HEK293 (cell line): ENCODE measurements at regions not wholly inside any gene's neighbourhood (a gene's known extent, or its start where the extent isn't known, plus 50 kb on each side); places are given as distances from the start of the nearest gene placed in this dataset.

Experiments
- CTCF ChIA-PET: fragments of 350-600 bp; formaldehyde crosslinking; extraction: SDS; loops from one replicate; lab custom pipeline; 2021; ENCODE audit warnings: antibody characterized with exemption; lab: Yijun Ruan, JAX
- POLR2A ChIA-PET: fragments of 300-600 bp; formaldehyde crosslinking; extraction: SDS; loops from one replicate; lab custom pipeline; 2020; ENCODE audit warnings: antibody characterized with exemption, inconsistent platforms; lab: Yijun Ruan, JAX
- H3K27ac ChIP-seq: fragments of 200-500 bp; sonication (Bioruptor generic); 2 replicates; pipeline ENCODE4 v1.5.1; 2014; ENCODE audit warnings: low read depth, low read length, control low read depth, inconsistent platforms; ENCODE audit errors: extremely low read depth
- H3K36me3 ChIP-seq, 2 experiments: fragments of 200-500 bp in 1 of 2; sonication (Bioruptor generic) in 1 of 2; 1 replicate in 1 of 2; 2 replicates in 1 of 2; pipeline ENCODE4 v1.5.1; 2014 to 2017; ENCODE audit warnings: inconsistent platforms in 2 of 2, low read length in 2 of 2; ENCODE audit not compliant: control insufficient read depth in 2 of 2, insufficient read depth in 1 of 2
- H3K4me1 ChIP-seq: fragments of 200-500 bp; sonication (Bioruptor generic); 2 replicates; pipeline ENCODE4 v1.5.1; 2014; ENCODE audit warnings: mild to moderate bottlenecking, low read length, inconsistent platforms; ENCODE audit not compliant: control insufficient read depth, insufficient read depth
- H3K4me3 ChIP-seq: 2 replicates; pipeline ENCODE4 v1.5.1; 2011; ENCODE audit warnings: low read depth, mild to moderate bottlenecking, control low read depth, low read length, moderate library complexity
- H3K9me3 ChIP-seq: fragments of 200-500 bp; sonication (Bioruptor generic); 2 replicates; pipeline ENCODE4 v1.5.1; 2014; ENCODE audit warnings: low read depth, low read length, inconsistent platforms; ENCODE audit not compliant: control insufficient read depth, insufficient read depth
- EGR2 ChIP-seq: fragments of 450-650 bp; formaldehyde crosslinking; IDR thresholded peaks from 2 replicates; pipeline ENCODE4 v1.5.1; 2016; ENCODE audit warnings: low read depth, missing biosample characterization, missing genetic modification characterization
- FEZF1 ChIP-seq: fragments of 450-650 bp; formaldehyde crosslinking; IDR thresholded peaks from 2 replicates; pipeline ENCODE4 v1.5.1; 2016; ENCODE audit warnings: missing biosample characterization, missing genetic modification characterization
- GLI2 ChIP-seq: fragments of 450-650 bp; formaldehyde crosslinking; IDR thresholded peaks from 2 replicates; pipeline ENCODE4; 2017; ENCODE audit warnings: missing biosample characterization, missing genetic modification characterization, low read depth, borderline replicate concordance
- GLIS1 ChIP-seq: fragments of 450-650 bp; formaldehyde crosslinking; IDR thresholded peaks from 2 replicates; pipeline ENCODE4 v1.5.1; 2016; ENCODE audit warnings: missing biosample characterization, missing genetic modification characterization
- KLF10 ChIP-seq: fragments of 450-650 bp; IDR thresholded peaks from 2 replicates; pipeline ENCODE4 v1.5.1; 2018; ENCODE audit warnings: missing biosample characterization, mild to moderate bottlenecking, missing genetic modification characterization
- ZBTB17 ChIP-seq: fragments of 450-650 bp; formaldehyde crosslinking; IDR thresholded peaks from 2 replicates; pipeline ENCODE4 v1.5.1; 2016; ENCODE audit warnings: missing biosample characterization, missing genetic modification characterization
- ZBTB20 ChIP-seq: fragments of 450-650 bp; formaldehyde crosslinking; IDR thresholded peaks from 2 replicates; pipeline ENCODE4 v1.5.1; 2016; ENCODE audit warnings: missing biosample characterization, missing genetic modification characterization
- ZIC2 ChIP-seq: fragments of 450-650 bp; formaldehyde crosslinking; IDR thresholded peaks from 2 replicates; pipeline ENCODE4 v1.5.1; 2016; ENCODE audit warnings: missing biosample characterization, missing genetic modification characterization
- ZNF10 ChIP-seq: fragments of 450-650 bp; formaldehyde crosslinking; IDR thresholded peaks from 2 replicates; pipeline ENCODE4 v1.5.1; 2017; ENCODE audit warnings: missing biosample characterization, missing genetic modification characterization
- ZNF121 ChIP-seq: fragments of 450-650 bp; formaldehyde crosslinking; IDR thresholded peaks from 2 replicates; pipeline ENCODE4 v1.5.1; 2016; ENCODE audit warnings: missing biosample characterization, missing genetic modification characterization
- ZNF221 ChIP-seq: fragments of 450-650 bp; formaldehyde crosslinking; IDR thresholded peaks from 2 replicates; pipeline ENCODE4 v1.5.1; 2017; ENCODE audit warnings: missing biosample characterization, missing genetic modification characterization, borderline replicate concordance
- ZNF274 ChIP-seq, 2 experiments: fragments of 200-500 bp in 1 of 2; fragments of 450-650 bp in 1 of 2; sonication (Bioruptor generic) in 1 of 2; formaldehyde crosslinking in 1 of 2; IDR thresholded peaks; 2 replicates each; pipeline versions ENCODE4 v1.5.1 to v1.6.1; 2014 to 2016; ENCODE audit warnings: borderline replicate concordance in 1 of 2, inconsistent platforms in 1 of 2, low read length in 1 of 2, missing biosample characterization in 1 of 2, missing genetic modification characterization in 1 of 2
- ZNF324 ChIP-seq: fragments of 450-650 bp; formaldehyde crosslinking; IDR thresholded peaks from 2 replicates; pipeline ENCODE4 v1.5.1; 2016; ENCODE audit warnings: missing biosample characterization, missing genetic modification characterization
- ZNF473 ChIP-seq: fragments of 450-650 bp; formaldehyde crosslinking; IDR thresholded peaks from 2 replicates; pipeline ENCODE4 v1.5.1; 2017; ENCODE audit warnings: missing biosample characterization, missing genetic modification characterization
- ZNF610 ChIP-seq: fragments of 450-650 bp; formaldehyde crosslinking; IDR thresholded peaks from 2 replicates; pipeline ENCODE4 v1.5.1; 2016; ENCODE audit warnings: missing biosample characterization, missing genetic modification characterization, borderline replicate concordance
- ZNF785 ChIP-seq: fragments of 450-650 bp; formaldehyde crosslinking; IDR thresholded peaks from 2 replicates; pipeline ENCODE4 v1.5.1; 2016; ENCODE audit warnings: missing biosample characterization, missing genetic modification characterization
- ZNF843 ChIP-seq: fragments of 450-650 bp; formaldehyde crosslinking; IDR thresholded peaks from 2 replicates; pipeline ENCODE4 v1.5.1; 2016; ENCODE audit warnings: missing biosample characterization, missing genetic modification characterization
- ZSCAN30 ChIP-seq: fragments of 450-650 bp; IDR thresholded peaks from 2 replicates; pipeline ENCODE4 v1.5.1; 2018; ENCODE audit warnings: missing biosample characterization, mild to moderate bottlenecking, missing genetic modification characterization, moderate library complexity
- TF ChIP-seq, protein P1 (sequence below): fragments of 450-650 bp; formaldehyde crosslinking; IDR thresholded peaks from 2 replicates; pipeline ENCODE4 v1.5.1; 2016; ENCODE audit warnings: missing biosample characterization, missing genetic modification characterization
- TF ChIP-seq, protein P2 (sequence below): fragments of 450-650 bp; formaldehyde crosslinking; IDR thresholded peaks from 2 replicates; pipeline ENCODE4 v1.5.1; 2016; ENCODE audit warnings: missing biosample characterization, missing genetic modification characterization, low read depth
- TF ChIP-seq, protein P3 (sequence below): fragments of 450-650 bp; formaldehyde crosslinking; IDR thresholded peaks from 2 replicates; pipeline ENCODE4 v1.5.1; 2016; ENCODE audit warnings: missing biosample characterization, missing genetic modification characterization
- TF ChIP-seq, protein P4 (sequence below): fragments of 450-650 bp; formaldehyde crosslinking; IDR thresholded peaks from 2 replicates; pipeline ENCODE4 v1.5.1; 2016; ENCODE audit warnings: missing biosample characterization, missing genetic modification characterization
- TF ChIP-seq, protein P5 (sequence below): fragments of 450-650 bp; IDR thresholded peaks from 2 replicates; pipeline ENCODE4 v1.5.1; 2018; ENCODE audit warnings: missing biosample characterization, missing genetic modification characterization
- TF ChIP-seq, protein P6 (sequence below): fragments of 450-650 bp; formaldehyde crosslinking; IDR thresholded peaks from 2 replicates; pipeline ENCODE4 v1.5.1; 2016; ENCODE audit warnings: missing biosample characterization, missing genetic modification characterization

DNA sequence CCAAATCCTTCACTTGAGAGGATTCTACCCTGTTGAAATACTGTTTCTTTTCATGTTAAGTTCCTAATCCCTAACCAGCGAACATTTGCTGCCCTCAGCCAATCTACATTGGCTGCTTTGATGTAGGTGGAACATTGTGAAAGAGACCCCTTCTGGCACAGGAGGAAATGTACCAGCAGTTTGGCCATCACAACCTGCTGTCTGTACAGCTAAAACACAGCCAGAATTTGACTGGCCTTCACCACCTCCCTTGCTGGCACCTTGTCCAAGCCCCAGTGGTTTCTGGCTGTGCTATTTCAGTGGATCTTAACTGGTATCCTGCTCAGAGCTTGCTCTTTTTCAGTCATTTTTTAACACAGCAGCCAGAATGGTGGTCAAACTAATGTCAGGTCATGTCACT, 202.1 kb upstream of the EPHA7 start:
- Histone ChIP-seq H3K4me1 (no peaks in the 10 kb centered on the region), H3K4me3 (no peak overlapping the region), H3K36me3 (no peaks in the 10 kb centered on the region), H3K27ac (no peak overlapping the region), H3K9me3 (no peaks in the 10 kb centered on the region)
- CTCF ChIA-PET: interaction anchor here (0.6 kb wide), 1 partner anchor 97 kb away, joined by 3 read pairs; no protein-coding TSS in a partner anchor
- TF ChIP-seq ZNF843 (no peak), ZNF121 (tag by site-specific recombination) (no peak), ZNF10 (tag by site-specific recombination) (no peak), GLIS1 (tag by site-specific recombination) (no peak), ZIC2 (no peak), EGR2 (no peak), ZNF221 (tag by site-specific recombination) (no peak), ZNF324 (tag by site-specific recombination) (no peak)
- TF ChIP-seq, protein P1, sequence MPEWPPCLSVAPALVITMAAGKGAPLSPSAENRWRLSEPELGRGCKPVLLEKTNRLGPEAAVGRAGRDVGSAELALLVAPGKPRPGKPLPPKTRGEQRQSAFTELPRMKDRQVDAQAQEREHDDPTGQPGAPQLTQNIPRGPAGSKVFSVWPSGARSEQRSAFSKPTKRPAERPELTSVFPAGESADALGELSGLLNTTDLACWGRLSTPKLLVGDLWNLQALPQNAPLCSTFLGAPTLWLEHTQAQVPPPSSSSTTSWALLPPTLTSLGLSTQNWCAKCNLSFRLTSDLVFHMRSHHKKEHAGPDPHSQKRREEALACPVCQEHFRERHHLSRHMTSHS (tag by site-specific recombination): no peak
- TF ChIP-seq, protein P2, sequence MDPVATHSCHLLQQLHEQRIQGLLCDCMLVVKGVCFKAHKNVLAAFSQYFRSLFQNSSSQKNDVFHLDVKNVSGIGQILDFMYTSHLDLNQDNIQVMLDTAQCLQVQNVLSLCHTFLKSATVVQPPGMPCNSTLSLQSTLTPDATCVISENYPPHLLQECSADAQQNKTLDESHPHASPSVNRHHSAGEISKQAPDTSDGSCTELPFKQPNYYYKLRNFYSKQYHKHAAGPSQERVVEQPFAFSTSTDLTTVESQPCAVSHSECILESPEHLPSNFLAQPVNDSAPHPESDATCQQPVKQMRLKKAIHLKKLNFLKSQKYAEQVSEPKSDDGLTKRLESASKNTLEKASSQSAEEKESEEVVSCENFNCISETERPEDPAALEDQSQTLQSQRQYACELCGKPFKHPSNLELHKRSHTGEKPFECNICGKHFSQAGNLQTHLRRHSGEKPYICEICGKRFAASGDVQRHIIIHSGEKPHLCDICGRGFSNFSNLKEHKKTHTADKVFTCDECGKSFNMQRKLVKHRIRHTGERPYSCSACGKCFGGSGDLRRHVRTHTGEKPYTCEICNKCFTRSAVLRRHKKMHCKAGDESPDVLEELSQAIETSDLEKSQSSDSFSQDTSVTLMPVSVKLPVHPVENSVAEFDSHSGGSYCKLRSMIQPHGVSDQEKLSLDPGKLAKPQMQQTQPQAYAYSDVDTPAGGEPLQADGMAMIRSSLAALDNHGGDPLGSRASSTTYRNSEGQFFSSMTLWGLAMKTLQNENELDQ (tag by site-specific recombination): no peak
- TF ChIP-seq, protein P3, sequence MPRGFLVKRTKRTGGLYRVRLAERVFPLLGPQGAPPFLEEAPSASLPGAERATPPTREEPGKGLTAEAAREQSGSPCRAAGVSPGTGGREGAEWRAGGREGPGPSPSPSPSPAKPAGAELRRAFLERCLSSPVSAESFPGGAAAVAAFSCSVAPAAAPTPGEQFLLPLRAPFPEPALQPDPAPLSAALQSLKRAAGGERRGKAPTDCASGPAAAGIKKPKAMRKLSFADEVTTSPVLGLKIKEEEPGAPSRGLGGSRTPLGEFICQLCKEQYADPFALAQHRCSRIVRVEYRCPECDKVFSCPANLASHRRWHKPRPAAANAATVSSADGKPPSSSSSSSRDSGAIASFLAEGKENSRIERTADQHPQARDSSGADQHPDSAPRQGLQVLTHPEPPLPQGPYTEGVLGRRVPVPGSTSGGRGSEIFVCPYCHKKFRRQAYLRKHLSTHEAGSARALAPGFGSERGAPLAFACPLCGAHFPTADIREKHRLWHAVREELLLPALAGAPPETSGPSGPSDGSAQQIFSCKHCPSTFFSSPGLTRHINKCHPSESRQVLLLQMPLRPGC (tag by site-specific recombination): no peak
- TF ChIP-seq, protein P4, sequence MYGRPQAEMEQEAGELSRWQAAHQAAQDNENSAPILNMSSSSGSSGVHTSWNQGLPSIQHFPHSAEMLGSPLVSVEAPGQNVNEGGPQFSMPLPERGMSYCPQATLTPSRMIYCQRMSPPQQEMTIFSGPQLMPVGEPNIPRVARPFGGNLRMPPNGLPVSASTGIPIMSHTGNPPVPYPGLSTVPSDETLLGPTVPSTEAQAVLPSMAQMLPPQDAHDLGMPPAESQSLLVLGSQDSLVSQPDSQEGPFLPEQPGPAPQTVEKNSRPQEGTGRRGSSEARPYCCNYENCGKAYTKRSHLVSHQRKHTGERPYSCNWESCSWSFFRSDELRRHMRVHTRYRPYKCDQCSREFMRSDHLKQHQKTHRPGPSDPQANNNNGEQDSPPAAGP: no peak
- TF ChIP-seq, protein P5, sequence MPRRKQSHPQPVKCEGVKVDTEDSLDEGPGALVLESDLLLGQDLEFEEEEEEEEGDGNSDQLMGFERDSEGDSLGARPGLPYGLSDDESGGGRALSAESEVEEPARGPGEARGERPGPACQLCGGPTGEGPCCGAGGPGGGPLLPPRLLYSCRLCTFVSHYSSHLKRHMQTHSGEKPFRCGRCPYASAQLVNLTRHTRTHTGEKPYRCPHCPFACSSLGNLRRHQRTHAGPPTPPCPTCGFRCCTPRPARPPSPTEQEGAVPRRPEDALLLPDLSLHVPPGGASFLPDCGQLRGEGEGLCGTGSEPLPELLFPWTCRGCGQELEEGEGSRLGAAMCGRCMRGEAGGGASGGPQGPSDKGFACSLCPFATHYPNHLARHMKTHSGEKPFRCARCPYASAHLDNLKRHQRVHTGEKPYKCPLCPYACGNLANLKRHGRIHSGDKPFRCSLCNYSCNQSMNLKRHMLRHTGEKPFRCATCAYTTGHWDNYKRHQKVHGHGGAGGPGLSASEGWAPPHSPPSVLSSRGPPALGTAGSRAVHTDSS: no peak
- POLR2A ChIA-PET: no interaction called here

DNA sequence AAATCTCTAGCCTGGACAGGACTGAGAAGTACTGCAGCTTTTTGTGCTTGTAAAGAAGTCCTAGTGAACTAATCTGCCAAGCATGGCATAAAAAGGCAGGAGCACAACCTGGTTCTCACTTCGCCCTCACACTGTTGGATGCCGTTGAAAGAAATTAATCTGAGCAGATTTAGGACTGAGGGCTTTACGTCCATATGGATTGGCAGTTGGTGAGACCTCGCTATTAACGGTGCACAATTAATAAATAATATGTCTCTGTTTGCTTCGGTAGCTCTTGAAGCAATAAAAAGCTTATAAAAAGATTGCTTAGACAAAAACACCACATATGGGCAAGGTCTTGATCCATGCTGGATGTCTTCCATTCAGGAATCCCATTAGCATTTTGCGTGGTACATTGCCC, 185.6 kb upstream of the EPHA7 start:
- ChIA-PET POLR2A (no interaction called here), CTCF (no interaction called here)
- no peak overlapping the region for H3K27ac ChIP-seq
- no peaks in the 10 kb centered on the region for H3K4me1 ChIP-seq
- H3K4me3 ChIP-seq: no peak overlapping the region
- H3K9me3 ChIP-seq: no peaks in the 10 kb centered on the region
- H3K36me3 ChIP-seq: no peaks in the 10 kb centered on the region
- no peak for TF ChIP-seq GLI2
- TF ChIP-seq KLF10: no peak
- TF ChIP-seq ZIC2: no peak
- TF ChIP-seq, protein P6, sequence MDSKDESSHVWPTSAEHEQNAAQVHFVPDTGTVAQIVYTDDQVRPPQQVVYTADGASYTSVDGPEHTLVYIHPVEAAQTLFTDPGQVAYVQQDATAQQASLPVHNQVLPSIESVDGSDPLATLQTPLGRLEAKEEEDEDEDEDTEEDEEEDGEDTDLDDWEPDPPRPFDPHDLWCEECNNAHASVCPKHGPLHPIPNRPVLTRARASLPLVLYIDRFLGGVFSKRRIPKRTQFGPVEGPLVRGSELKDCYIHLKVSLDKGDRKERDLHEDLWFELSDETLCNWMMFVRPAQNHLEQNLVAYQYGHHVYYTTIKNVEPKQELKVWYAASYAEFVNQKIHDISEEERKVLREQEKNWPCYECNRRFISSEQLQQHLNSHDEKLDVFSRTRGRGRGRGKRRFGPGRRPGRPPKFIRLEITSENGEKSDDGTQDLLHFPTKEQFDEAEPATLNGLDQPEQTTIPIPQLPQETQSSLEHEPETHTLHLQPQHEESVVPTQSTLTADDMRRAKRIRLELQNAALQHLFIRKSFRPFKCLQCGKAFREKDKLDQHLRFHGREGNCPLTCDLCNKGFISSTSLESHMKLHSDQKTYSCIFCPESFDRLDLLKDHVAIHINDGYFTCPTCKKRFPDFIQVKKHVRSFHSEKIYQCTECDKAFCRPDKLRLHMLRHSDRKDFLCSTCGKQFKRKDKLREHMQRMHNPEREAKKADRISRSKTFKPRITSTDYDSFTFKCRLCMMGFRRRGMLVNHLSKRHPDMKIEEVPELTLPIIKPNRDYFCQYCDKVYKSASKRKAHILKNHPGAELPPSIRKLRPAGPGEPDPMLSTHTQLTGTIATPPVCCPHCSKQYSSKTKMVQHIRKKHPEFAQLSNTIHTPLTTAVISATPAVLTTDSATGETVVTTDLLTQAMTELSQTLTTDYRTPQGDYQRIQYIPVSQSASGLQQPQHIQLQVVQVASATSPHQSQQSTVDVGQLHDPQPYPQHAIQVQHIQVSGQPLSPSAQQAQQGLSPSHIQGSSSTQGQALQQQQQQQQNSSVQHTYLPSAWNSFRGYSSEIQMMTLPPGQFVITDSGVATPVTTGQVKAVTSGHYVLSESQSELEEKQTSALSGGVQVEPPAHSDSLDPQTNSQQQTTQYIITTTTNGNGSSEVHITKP: no peak
- no peak for TF ChIP-seq ZNF610 (tag by site-specific recombination)
- no peak for TF ChIP-seq ZBTB20 (tag by site-specific recombination)
- no peak for TF ChIP-seq FEZF1 (tag by site-specific recombination)
- no peak for TF ChIP-seq ZNF785 (tag by site-specific recombination)
- TF ChIP-seq ZNF274 (IDR thresholded peaks at IDR 0.05; ENCODE audit: low read length): no peak
- TF ChIP-seq ZNF274 (tag by site-specific recombination; IDR thresholded peaks at IDR 0.05; ENCODE audit: borderline replicate concordance): no peak
- TF ChIP-seq ZSCAN30: no peak
- no peak for TF ChIP-seq ZBTB17 (tag by site-specific recombination)
- TF ChIP-seq ZNF473 (tag by site-specific recombination): no peak
